ENCODE measurements at regions not wholly inside any gene's neighbourhood (a gene's known extent, or its start where the extent isn't known, plus 50 kb on each side); places are given as distances from the start of the nearest gene placed in this dataset.

GRCh38 chr6:82095091-82095490, 152.5 kb downstream of the IBTK start:
- Histone ChIP-seq H3K4me2 (ENCODE audit: low read length) (no peak overlapping the region), H3K27me3 (ENCODE audit: control insufficient read depth, low read length) (no peaks in the 10 kb centered on the region), H3F3A (ENCODE audit: control insufficient read depth, insufficient read depth) (no peaks in the 10 kb centered on the region)

GRCh38 chr6:82094166-82094806, 153.3 kb downstream of the IBTK start:
- no peaks in the 10 kb centered on the region for H3K27me3 ChIP-seq (ENCODE audit: control insufficient read depth, low read length)
- H3K4me3 ChIP-seq (ENCODE audit: low read length): no peak overlapping the region

More at GRCh38 chr6:82095091-82095490, 152.5 kb downstream of the IBTK start:
- Histone ChIP-seq H3K4me1 (ENCODE audit: control insufficient read depth, low read length) (no peaks in the 10 kb centered on the region), H3K4me3 (ENCODE audit: low read length) (no peak overlapping the region), H3K27ac (ENCODE audit: low read depth, low read length) (no peak overlapping the region), H4K20me1 (ENCODE audit: control insufficient read depth, insufficient read depth, low read depth, low read length) (no peaks in the 10 kb centered on the region), H3K9me3 (ENCODE audit: control insufficient read depth, insufficient read depth, low read length) (no peaks in the 10 kb centered on the region), H3K36me3 (ENCODE audit: control insufficient read depth, low read length) (no peaks in the 10 kb centered on the region), H3K79me2 (ENCODE audit: control insufficient read depth, low read length) (no peaks in the 10 kb centered on the region), H3K9me2 (replicated peaks; ENCODE audit: control insufficient read depth, low read length) (no peaks in the 10 kb centered on the region)
- no peak for TF ChIP-seq EZH2phosphoT487 (IDR thresholded peaks at IDR 0.05; ENCODE audit: borderline replicate concordance, low read length)
- TF ChIP-seq CTCF (IDR thresholded peaks at IDR 0.05; ENCODE audit: low read depth, low read length, poor library complexity, severe bottlenecking): no peak

GRCh38 chr6:82088978-82089771, 158.4 kb downstream of the IBTK start:
- Histone ChIP-seq H3F3A (ENCODE audit: control insufficient read depth, insufficient read depth) (no peaks in the 10 kb centered on the region), H4K20me1 (ENCODE audit: control insufficient read depth, insufficient read depth, low read depth, low read length) (no peaks in the 10 kb centered on the region), H3K9me2 (replicated peaks; ENCODE audit: control insufficient read depth, low read length) (no peaks in the 10 kb centered on the region), H3K4me2 (ENCODE audit: low read length) (no peak overlapping the region), H3K36me3 (ENCODE audit: control insufficient read depth, low read length) (no peaks in the 10 kb centered on the region), H3K27me3 (ENCODE audit: control insufficient read depth, low read length) (no peaks in the 10 kb centered on the region), H3K4me1 (ENCODE audit: control insufficient read depth, low read length) (no peaks in the 10 kb centered on the region), H3K27ac (ENCODE audit: low read depth, low read length) (no peak overlapping the region), H3K9me3 (ENCODE audit: control insufficient read depth, insufficient read depth, low read length) (no peaks in the 10 kb centered on the region), H3K79me2 (ENCODE audit: control insufficient read depth, low read length) (no peaks in the 10 kb centered on the region), H3K4me3 (ENCODE audit: low read length) (no peak overlapping the region)
- TF ChIP-seq CTCF (IDR thresholded peaks at IDR 0.05; ENCODE audit: low read depth, low read length, poor library complexity, severe bottlenecking): no peak
- no peak for TF ChIP-seq EZH2phosphoT487 (IDR thresholded peaks at IDR 0.05; ENCODE audit: borderline replicate concordance, low read length)

More at GRCh38 chr6:82094166-82094806, 153.3 kb downstream of the IBTK start:
- no peak for TF ChIP-seq EZH2phosphoT487 (IDR thresholded peaks at IDR 0.05; ENCODE audit: borderline replicate concordance, low read length)
- TF ChIP-seq CTCF (IDR thresholded peaks at IDR 0.05; ENCODE audit: low read depth, low read length, poor library complexity, severe bottlenecking): no peak
- no peaks in the 10 kb centered on the region for H3K79me2 ChIP-seq (ENCODE audit: control insufficient read depth, low read length)
- H3K36me3 ChIP-seq (ENCODE audit: control insufficient read depth, low read length): no peaks in the 10 kb centered on the region
- no peak overlapping the region for H3K4me2 ChIP-seq (ENCODE audit: low read length)
- no peaks in the 10 kb centered on the region for H3K9me2 ChIP-seq (replicated peaks; ENCODE audit: control insufficient read depth, low read length)
- no peaks in the 10 kb centered on the region for H4K20me1 ChIP-seq (ENCODE audit: control insufficient read depth, insufficient read depth, low read depth, low read length)
- H3K9me3 ChIP-seq (ENCODE audit: control insufficient read depth, insufficient read depth, low read length): no peaks in the 10 kb centered on the region
- no peaks in the 10 kb centered on the region for H3F3A ChIP-seq (ENCODE audit: control insufficient read depth, insufficient read depth)
- H3K4me1 ChIP-seq (ENCODE audit: control insufficient read depth, low read length): no peaks in the 10 kb centered on the region
- H3K27ac ChIP-seq (ENCODE audit: low read depth, low read length): no peak overlapping the region

Data from DOHH2 (cell line).